Prostate gland (tissue), 2 donors: ENCODE measurements at regions not wholly inside any gene's neighbourhood (a gene's known extent, or its start where the extent isn't known, plus 50 kb on each side); places are given as distances from the start of the nearest gene placed in this dataset.
"Not testable (repeated sequence)": the region's sequence is repeated elsewhere in the genome, so short reads cannot be mapped to it uniquely, and the experiment has no call there.

Source experiments
- POLR2AphosphoS5 ChIP-seq: sonication (generic); formaldehyde crosslinking; IDR thresholded peaks from one replicate; pipeline ENCODE4 v1.6.1; 2017; ENCODE audit warnings: antibody characterized with exemption
- TF ChIP-seq, protein P1 (sequence below), 4 experiments: fragments of 200-600 bp in 2 of 4; fragments of 450-650 bp in 2 of 4; sonication (generic) in 2 of 4; IDR thresholded peaks; 1 replicate in 3 of 4; 2 replicates in 1 of 4; pipeline ENCODE4 v1.5.1; 2016 to 2019; ENCODE audit warnings: antibody characterized with exemption in 4 of 4, mild to moderate bottlenecking in 2 of 4, moderate library complexity in 2 of 4

GRCh38 chr9:39663020-39663419 lies 307.6 kb downstream of the SPATA31A1 start:
- TF ChIP-seq, protein P1, sequence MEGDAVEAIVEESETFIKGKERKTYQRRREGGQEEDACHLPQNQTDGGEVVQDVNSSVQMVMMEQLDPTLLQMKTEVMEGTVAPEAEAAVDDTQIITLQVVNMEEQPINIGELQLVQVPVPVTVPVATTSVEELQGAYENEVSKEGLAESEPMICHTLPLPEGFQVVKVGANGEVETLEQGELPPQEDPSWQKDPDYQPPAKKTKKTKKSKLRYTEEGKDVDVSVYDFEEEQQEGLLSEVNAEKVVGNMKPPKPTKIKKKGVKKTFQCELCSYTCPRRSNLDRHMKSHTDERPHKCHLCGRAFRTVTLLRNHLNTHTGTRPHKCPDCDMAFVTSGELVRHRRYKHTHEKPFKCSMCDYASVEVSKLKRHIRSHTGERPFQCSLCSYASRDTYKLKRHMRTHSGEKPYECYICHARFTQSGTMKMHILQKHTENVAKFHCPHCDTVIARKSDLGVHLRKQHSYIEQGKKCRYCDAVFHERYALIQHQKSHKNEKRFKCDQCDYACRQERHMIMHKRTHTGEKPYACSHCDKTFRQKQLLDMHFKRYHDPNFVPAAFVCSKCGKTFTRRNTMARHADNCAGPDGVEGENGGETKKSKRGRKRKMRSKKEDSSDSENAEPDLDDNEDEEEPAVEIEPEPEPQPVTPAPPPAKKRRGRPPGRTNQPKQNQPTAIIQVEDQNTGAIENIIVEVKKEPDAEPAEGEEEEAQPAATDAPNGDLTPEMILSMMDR (IDR thresholded peaks at IDR 0.05): not testable (repeated sequence)
- TF ChIP-seq POLR2AphosphoS5: not testable (repeated sequence)
